Myocyte (in vitro differentiated cells): ENCODE measurements at regions not wholly inside any gene's neighbourhood (a gene's known extent, or its start where the extent isn't known, plus 50 kb on each side); places are given as distances from the start of the nearest gene placed in this dataset.
A peak's percentile ranks its signal among the peaks of the same experiment; 100 is the strongest.
"Not testable (repeated sequence)": the region's sequence is repeated elsewhere in the genome, so short reads cannot be mapped to it uniquely, and the experiment has no call there.

ENCODE experiments used
- DNase-seq: peaks from one replicate; pipeline ENCODE4 v3.0.0-alpha.2; 2012; ENCODE audit warnings: low read depth

DNA sequence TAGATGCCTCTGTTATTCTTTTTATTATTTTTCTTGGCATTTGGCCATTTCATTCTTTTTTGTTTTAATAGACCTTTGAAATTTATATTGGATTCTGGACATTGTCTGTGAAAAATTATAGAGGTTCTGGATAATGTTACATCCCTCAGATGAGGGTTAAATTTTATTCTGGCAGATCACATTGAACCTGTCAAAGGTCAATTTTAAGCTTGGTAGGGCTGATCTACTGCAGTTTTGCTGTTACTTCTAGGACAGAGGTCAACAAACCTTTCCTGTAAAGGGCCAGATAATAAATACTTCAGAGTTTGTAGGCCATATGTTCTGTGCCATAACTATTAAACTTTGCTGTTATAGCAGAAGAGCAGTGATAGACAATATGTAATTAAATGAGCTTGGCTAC is 318.9 kb upstream of the DPPA4 start:
- no peak for DNase-seq

DNA sequence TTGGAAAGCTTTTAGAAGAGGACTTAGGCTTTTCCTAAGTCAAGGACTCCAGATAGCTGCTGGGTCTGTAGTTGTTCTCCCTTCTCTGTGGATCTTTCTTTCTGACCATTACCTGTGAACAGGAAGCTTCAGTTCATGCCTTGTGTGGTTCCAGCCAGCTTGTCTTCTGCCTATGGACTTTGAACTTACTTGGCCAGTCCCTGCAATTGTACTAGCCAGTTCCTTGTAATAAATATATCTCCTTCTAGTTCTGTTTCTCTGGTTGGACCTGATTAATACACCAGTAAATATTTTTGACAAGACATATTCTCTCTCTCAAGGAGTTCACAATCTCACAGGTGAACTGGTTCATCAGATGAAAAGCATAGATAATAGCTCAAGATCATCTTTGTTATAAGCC is 341.3 kb upstream of the DPPA4 start:
- DNase-seq, result no peak

DNA sequence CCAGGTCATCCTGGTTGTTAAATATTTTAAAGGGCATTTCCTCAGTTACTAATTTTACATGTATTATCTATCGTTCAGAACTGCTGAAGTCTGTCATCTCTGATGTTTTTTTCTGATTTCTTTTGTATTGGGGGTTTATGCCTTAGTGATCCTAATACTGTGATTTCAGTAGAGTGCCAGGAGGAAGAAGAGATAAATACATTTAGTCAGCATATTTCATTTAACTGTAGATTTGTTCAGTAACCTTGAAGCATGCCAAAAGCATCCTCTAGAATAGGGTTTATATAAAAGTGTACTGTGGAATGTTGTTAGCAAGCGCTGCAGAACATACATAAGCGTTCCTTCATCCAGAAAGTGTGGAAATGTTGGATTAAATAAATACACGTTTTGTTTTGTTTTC is 342.3 kb upstream of the DPPA4 start:
- no peak for DNase-seq

DNA sequence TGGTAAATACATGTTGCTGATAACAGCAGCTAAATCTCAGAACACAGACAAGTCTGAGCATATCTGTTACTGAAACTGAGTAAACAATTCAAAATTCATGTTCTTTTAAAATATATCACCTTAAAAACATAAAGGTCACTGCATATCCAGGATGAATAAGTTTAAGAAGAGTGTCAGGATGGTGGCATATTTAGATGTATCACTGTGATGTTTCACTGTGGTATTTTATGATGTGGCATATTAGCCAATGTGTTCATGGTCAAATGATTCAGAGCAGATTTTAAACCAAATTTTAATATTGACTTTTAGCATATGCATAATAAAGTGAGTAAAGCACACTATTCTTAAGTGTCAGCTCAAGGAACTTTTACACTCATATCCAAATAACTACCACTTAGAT is 346.4 kb upstream of the DPPA4 start:
- DNase-seq, result no peak

DNA sequence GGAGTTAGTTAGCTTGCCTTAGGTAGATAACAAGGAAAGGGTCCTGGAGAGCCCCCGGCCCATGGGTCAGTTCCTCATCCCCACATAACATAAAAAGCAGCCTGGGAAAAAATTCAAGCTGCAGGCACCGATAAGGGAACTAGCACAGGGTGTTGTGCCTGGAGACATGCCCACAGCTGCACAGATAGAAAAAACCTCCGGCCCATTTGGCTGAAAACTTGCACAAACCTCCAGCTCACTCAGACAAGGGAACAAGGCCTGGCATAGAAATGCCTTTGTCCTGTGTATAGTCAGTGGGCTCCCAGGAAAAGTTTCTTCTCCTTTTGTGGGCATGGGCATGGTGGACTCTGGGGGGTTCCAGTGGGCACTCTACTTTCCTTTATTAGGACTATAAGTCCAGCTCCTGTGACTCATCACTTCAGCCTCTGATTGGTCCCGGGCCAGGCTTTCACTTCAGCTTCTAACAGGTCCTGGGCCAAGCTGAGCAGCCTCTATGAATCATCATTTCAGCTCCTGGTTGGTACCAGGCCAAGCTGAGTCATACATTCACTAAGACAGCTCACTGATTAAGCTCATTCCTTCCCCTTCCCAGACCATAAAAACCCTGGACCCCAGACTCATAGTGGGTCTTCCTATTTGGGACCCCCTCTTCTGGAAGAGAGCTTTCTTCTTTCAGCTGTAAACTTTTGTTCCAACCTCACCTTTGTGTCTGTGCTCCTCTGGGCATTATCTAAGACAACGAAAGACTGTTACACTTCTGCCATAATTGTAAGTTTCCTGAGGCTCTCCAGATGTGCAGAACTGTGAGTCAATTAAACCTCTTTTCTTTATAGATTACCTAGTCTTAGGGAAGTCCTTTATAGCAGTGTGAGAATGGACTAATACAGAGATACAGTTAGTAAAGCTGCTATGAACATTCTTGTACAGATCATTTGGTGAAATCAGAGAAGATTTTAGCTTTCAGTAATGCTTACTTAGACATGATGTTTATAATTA is 348.0 kb upstream of the DPPA4 start:
- DNase-seq, result peak; percentile 95

DNA sequence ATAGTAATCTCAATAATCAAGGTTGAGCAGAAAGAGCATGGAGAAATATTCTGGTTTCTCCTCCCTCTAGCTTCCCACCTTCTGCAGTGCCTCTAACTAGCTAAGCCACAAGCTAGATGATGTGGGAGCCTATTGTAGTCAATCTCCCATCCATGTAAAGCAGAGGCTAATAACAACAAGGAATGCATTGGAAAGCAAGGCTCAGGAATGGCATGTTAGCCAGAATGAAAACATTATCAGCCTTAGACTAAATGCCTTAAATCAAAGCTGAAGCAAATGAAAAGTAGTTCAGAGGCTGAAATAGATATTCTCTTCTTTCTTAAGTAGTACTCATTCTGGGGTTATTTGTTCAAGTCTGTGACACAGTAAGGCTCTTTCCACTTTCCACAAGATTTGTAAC is 350.3 kb upstream of the DPPA4 start:
- no peak for DNase-seq

DNA sequence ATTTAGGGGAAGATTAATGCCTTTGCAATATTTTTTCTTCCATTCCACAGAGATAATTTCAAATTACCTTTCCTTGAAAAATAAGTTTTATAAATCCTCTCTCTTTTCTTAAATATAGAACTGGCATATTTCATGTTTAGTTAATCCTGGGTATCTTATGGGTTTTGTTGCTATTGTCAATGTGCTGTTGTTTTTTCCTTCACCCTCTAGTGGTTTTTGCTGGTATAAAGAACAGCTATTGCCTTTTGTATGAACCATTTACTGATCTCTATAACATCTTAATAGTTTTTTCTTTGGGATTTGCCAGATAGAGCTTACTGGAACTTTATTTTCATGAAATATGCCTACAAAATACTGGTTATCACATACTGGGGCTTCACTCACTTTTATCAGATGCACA is 359.6 kb upstream of the DPPA4 start:
- DNase-seq, result no peak

DNA sequence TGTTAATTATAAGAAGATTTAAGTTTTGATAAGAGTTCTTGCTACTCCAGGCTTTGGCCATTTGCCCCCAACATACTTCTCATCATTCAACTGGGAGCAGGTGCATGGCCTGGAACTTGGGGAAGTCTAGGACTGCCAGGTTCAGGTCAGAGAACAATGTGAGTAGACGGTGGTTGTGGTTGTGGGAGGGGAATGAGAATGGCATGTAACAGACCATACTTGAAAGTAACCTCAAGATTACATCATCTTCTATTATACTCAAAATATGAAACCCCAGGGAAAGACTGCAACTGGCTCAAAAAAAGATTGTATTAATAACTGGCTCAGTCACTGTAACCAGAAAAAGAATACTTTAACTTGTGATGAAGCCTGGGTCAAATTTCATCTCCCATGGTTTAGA is 364.9 kb upstream of the DPPA4 start:
- peak; percentile 94 for DNase-seq

DNA sequence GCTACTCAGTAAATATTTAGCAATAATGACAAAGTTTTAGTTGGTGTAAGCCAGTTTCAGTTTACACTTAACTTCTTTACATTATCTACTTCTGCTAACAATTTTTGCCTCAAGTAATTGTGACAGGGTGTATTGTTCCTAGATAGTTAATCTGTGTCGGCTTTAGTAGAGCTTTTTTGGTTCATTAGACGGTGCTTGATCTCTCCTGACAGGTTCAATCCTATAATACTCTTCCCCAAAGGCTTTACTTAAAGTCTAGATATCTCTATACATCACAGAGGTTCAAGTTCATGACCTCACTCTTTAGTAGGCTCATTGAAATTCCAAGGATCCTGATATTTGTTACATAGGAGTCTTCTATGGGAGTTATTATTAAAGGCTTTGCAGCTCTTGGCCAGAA is 365.6 kb upstream of the DPPA4 start:
- DNase-seq, result no peak

DNA sequence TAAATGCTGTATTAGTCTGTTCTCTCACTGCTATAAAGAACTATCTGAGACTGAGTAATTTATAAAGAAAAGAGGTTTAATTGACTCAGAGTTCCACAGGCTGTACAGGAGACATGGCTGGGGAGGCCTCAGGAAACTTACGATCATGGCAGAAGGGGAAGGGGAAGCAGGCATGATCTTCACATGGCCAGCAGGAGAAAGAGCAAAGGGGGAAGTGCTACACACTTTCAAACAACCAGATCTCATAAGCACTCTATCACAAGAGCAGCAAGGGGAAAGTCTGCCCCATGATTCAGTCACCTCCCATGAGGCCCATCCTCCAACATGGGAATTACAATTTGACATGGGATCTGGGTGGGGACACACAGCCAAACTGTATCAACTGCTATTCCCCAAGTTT is 367.8 kb upstream of the DPPA4 start:
- DNase-seq, result not testable (repeated sequence)

DNA sequence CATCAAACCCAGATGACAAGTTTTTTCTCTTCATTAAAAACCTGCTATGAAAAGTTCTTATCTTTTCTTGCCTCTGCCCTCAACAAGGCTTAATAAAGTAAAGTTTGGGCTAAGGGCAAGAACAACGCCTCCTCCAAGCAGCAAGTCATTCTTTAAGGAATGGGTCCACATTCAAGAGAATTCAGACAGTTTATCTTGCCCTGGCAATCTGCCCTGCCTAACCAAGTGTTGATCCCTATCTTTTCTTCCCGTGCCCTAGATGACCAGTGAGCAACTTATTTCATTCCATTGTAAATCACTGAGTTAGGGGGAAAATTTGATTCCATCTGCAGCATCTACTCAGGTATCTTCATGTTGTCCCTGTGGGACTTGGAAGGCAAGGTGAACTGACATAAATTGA is 370.3 kb upstream of the DPPA4 start:
- DNase-seq, result no peak

DNA sequence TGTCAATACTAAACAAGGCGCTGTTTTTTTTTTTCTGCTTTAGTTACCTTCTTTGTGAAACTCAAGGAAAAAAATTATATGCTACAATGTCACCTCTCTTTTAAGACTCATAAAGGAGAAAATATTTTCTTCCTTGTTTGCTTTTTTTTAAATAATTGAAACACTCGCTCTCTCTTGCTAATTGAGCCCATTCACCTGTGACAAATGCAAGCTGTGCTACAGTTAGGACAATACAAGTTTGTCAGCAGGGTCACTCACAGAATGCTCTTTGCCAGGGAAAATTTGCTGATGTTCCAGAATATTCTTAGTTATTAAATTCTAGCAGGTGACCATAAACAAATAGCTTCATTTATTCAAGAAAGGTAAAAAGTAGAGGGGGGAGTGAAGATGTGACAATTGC is 375.9 kb upstream of the DPPA4 start:
- DNase-seq, result no peak

DNA sequence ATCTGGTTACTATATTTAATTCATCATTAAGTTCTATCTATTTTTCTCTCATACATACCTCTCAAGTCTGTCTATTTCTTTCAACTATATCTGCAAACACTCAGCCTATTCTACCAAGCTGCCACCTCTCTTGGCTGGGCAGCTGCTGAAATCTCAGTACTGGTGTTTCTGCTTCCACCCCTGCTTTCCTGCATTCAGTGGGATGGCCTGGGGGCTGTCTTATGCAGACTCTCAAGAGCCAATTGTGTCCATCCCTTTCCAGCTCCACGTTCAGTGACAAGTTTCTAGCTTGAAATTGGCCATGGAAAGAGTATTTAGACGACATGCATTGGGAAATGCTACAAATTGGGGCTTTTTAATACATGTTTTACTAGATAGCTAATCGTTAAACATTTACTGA is 378.4 kb upstream of the DPPA4 start:
- DNase-seq, result no peak

DNA sequence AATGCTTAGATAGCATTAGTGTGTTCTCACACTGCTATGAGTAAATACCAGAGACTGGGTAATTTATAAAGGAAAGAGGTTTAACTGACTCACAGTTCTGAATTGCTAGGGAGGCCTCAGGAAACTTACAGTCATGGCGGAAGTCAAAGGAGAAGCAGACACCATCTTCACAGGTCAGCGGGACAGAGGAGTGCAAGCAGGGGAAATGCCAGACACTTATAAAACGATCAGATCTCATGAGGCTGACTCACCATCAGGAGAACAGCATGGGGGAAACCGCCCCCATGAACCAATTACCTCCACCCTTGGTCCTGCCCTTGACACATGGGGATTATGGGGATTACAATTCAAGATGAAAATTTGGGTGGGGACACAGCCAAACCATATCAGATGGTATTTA is 381.5 kb upstream of the DPPA4 start:
- no peak for DNase-seq

DNA sequence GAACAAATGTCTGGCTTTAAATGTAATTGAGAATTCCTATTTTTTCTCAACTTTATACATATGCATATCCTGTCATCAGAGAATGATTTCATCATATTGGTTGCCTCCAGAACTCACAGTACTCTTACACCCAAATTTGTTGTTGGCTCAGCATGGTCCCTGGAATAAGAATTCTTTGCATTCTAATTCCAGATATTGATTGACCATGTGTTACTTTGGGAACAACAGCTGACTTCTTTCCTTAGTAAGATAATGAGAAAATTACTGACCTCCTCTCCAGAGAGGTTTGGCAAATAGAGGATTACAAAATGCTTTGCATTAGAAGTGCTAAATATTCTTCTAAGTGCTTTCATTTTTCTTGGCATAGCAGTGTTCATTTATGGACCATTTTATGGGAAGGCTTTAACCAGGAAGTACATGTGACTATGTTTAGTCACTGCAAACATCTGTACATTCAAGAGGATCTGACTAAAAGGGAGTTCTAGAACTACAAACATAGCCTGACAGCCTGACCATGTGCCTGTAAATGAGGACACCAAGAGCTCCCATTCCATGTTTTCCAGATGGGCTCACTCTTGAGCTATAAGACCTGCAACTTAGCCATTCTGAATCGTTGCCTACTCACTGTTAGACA is 391.6 kb upstream of the DPPA4 start:
- DNase-seq, result no peak

DNA sequence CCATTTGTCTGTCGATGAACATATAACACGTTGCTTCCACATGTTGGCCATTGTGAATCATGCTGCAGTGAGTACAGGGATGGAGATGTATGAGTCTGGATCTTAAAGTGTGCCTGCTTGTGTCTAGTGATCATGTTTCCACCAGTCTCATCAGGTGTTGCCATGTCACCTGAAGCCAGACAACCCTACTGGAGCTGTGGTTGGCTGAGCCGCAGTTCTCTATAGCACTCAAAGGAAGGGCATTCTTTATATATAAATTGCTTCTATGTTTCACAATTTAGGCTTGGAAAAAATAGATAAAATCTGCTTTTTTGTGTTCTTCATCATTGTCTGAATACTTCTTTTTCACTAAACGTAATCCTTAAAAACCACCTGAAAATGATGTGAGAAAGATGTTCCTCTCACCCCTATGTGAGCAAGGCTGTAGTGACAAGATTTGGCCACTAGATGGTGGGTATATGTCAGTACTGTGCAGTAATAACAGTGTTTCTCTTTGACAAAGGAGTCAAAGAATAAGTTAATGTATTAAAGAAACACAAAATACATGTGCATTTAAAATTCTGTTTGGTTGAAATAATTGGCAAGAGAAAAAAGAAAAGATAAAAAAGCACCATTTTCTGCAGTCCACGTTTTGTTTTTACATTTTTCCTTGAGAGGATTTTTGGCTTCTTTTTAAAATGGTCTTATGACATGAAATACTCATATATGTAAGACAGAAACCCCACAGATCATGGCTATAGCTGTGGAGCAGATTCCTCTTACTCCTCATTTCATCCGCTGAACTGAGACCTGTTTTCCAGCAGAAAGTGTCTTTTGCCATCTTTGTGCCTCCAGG is 394.5 kb upstream of the DPPA4 start:
- peak; percentile 72 for DNase-seq

DNA sequence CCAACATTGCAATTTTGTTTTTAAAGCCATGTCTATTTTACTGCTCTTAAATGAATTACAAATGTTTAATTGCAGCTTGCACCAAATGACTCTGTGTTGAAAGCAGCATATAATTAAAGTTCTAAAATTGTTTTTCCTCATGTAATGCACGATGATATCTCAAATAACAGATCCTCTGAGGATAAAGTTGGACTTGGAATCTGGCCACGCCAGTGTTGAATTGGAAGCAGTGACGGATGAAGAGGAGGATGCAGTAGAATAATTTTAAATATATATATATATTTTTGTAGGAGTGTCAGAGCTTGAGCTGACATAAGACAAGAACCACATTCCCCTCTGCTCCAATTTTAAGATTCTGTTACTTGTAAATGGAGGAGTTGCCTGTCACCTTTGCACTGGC is 406.6 kb upstream of the DPPA4 start:
- DNase-seq, result no peak

DNA sequence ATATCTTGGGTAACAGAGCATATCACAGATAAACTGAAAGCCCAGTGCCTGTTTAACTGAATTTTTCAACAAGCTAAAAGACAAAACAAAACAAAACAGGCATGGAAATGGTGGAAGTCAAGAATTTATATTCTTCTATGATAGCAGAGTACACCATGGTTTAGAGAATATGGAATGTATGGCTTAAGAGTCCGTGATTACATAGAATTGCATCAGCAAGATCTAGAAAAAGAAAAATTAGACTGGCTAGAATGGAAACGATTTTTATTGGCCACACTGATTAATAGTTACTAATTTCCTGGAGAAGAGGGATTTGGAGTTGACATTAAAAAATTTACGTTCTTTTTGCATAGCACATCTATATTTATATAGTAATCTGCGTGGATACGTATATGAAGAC is 435.2 kb upstream of the DPPA4 start:
- no peak for DNase-seq

DNA sequence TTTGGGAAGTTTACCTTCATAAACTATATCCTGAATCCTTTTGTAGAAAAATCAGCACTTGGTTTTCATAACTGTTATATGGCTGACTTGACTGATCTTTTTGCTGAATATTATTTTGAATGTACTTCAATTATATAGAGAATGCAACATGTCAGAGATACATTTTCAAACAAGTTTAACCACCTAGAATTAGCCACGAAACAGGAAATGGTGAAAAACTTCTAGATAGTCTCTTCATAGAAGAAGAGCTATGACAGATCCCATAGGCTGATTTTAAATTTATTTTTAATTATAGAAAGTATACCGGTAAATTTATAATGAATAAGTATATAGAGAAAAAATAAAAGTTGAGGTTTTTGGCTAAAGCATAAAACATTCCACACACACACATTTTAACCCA is 436.8 kb upstream of the DPPA4 start:
- DNase-seq, result no peak

DNA sequence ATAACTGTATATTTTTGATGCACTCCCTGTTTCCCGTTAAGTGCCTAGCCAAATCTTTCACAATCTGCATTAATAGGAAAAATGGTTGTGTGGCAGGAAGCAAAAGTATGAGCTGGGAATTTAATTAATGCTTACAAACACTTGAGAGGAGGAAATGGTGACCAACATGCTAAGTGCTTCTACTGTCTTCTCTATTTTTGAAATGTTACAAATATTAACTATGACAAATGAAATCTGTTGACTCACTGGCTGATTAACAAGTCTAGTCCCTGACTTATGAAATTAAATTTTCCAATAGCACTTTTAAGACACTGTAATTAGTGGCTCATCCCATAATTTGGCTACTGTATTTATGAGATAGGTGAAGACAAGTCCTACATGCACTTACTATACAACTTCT is 446.9 kb upstream of the DPPA4 start:
- DNase-seq, result no peak

DNA sequence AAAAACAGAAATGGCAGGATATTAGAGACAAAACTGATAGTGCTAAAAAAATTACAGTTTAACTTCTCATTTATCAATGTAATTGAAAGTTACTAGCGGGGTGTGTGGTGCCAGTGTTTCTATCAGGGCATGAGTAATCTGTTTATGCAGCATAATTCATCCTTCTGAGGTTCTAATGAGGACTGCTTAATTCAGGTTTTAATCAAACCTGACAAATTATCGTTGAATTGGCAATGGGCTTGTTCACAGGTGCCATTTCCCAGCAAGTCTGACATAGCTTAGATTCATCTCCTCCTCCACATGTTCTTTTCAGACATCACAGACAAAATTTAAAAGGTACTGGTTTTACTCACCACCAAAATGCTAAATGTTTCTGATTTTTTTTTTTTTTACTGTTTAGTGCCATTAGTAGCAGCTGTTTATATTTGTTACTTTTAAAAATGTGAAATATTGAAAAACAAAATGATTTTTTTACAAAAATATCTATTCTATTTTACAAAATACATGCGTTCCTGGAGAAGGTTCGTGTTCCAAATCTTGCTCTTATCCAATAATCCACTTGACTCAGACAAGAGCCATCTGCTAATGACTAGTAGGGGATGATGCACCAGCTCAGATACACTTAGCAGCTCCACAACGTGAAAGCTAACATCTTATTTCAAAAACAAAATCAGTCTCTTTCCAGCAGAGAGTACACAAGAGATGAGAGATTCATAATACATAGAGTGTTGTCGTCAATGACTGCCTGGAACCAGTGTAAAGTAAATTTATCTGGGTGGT is 447.7 kb upstream of the DPPA4 start:
- DNase-seq, result no peak
